ENCODE measurements at regions not wholly inside any gene's neighbourhood (a gene's known extent, or its start where the extent isn't known, plus 50 kb on each side); places are given as distances from the start of the nearest gene placed in this dataset.

- TF ChIP-seq YY1 (IDR thresholded peaks at IDR 0.05; ENCODE audit: insufficient read depth, insufficient read length) (no peak), ZNF274 (IDR thresholded peaks at IDR 0.05; ENCODE audit: low read depth, low read length) (no peak), SUZ12 (IDR thresholded peaks at IDR 0.05; ENCODE audit: extremely low read depth, insufficient read depth, insufficient read length) (no peak)
Observed at GRCh38 chr2:4515871-4516761, 812.7 kb downstream of the DCDC2C start.
